Gastroesophageal sphincter (tissue), 3 donors: ENCODE measurements at regions not wholly inside any gene's neighbourhood (a gene's known extent, or its start where the extent isn't known, plus 50 kb on each side); places are given as distances from the start of the nearest gene placed in this dataset.

ENCODE experiments used
- EP300 ChIP-seq: sonication (generic); formaldehyde crosslinking; IDR thresholded peaks from one replicate; pipeline ENCODE4 v1.6.1; 2017; ENCODE audit warnings: antibody characterized with exemption, mild to moderate bottlenecking
- TF ChIP-seq, protein P1 (sequence below), 4 experiments: fragments of 200-600 bp in 2 of 4; fragments of 450-650 bp in 2 of 4; sonication (generic) in 1 of 4; IDR thresholded peaks; one replicate each; pipeline ENCODE4 v1.5.1; 2017 to 2019; ENCODE audit warnings: antibody characterized with exemption in 4 of 4, mild to moderate bottlenecking in 2 of 4, moderate library complexity in 2 of 4

DNA sequence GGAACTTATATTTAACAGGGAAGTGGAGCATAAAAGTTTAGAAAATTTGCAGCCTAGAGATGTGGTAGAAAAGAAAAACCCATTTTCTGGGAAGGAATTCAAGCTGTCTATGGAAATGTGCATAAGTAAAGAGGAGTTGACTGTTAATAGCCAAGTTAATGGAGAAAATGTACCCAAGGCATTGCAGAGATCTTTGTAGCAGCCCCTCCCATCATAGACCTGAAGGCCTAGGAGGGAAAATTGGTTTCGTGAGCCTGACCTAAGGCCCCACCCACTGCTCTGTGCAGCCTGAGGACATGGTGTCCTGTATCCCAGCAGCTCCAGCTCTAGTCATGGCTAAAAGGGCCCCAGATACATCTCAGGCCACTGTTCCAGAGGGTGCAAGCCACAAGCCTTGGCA is 772.4 kb upstream of the RIOK2 start:
- TF ChIP-seq, protein P1, sequence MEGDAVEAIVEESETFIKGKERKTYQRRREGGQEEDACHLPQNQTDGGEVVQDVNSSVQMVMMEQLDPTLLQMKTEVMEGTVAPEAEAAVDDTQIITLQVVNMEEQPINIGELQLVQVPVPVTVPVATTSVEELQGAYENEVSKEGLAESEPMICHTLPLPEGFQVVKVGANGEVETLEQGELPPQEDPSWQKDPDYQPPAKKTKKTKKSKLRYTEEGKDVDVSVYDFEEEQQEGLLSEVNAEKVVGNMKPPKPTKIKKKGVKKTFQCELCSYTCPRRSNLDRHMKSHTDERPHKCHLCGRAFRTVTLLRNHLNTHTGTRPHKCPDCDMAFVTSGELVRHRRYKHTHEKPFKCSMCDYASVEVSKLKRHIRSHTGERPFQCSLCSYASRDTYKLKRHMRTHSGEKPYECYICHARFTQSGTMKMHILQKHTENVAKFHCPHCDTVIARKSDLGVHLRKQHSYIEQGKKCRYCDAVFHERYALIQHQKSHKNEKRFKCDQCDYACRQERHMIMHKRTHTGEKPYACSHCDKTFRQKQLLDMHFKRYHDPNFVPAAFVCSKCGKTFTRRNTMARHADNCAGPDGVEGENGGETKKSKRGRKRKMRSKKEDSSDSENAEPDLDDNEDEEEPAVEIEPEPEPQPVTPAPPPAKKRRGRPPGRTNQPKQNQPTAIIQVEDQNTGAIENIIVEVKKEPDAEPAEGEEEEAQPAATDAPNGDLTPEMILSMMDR (IDR thresholded peaks at IDR 0.05), result no peak
- TF ChIP-seq EP300, result no peak
